ENCODE measurements at regions not wholly inside any gene's neighbourhood (a gene's known extent, or its start where the extent isn't known, plus 50 kb on each side); places are given as distances from the start of the nearest gene placed in this dataset.

GRCh38 chr2:153294199-153294786 is 184.3 kb downstream of the RPRM start:
- TF ChIP-seq POLR2A (IDR thresholded peaks at IDR 0.05) (no peak), CTCF (IDR thresholded peaks at IDR 0.05) (no peak)

Data from Peyer's patch (tissue), 4 donors.